T1000 (cell line): ENCODE measurements at regions not wholly inside any gene's neighbourhood (a gene's known extent, or its start where the extent isn't known, plus 50 kb on each side); places are given as distances from the start of the nearest gene placed in this dataset.
"Not testable (repeated sequence)": the region's sequence is repeated elsewhere in the genome, so short reads cannot be mapped to it uniquely, and the experiment has no call there.

Experiments
- DNase-seq: peaks from one replicate; lab custom pipeline; 2025; ENCODE audit warnings: mixed read lengths; lab: John Stamatoyannopoulos, UW

DNA sequence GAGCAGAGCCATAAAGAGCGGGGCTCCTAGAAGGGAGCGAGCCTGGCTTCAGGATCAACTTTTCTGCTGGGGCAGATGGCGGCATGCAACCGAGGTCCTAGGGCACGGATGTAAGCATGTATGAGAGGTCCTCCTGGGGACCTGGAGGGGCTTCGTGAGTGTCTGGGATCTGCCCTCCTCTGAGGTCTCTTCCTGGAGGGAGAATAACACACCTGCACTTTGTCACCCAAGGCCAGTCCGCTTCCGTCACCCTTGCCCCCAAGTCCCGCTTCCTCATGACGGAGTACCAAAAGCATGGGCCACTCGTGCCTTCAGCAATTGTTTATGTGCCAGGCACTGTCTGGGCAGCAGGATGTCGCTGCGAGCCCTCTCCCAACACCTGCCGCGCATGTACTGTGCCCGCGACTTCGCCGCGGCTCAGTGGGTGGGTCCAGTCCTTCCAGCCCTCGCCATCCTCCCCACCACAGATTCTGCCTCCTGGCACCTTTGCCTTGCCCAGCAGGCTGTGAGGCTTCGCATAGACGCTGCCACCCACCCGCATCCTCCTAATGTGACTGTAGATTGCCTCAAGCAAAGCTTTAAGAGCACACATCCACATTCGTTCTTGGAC is 60.0 kb upstream of the TMPRSS2 start:
- DNase-seq: no peak

DNA sequence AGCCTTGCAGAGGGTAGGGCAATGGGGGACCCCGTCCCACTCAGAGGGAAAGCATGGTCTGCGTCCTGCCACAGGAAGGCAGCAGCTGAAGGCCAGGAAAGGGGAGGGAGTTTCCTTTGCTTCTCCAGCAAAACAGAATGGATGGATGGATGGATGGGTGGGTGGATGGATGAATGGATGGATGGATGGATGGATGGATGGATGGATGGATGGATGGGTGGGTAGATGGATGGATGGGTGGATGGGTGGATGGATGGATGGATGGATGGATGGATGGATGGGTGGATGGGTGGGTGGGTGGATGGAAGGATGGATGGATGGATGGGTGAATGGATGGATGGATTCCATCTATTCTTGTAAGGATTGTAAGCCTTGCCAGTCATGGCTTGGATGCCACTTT is 59.3 kb upstream of the TMPRSS2 start:
- DNase-seq: not testable (repeated sequence)

DNA sequence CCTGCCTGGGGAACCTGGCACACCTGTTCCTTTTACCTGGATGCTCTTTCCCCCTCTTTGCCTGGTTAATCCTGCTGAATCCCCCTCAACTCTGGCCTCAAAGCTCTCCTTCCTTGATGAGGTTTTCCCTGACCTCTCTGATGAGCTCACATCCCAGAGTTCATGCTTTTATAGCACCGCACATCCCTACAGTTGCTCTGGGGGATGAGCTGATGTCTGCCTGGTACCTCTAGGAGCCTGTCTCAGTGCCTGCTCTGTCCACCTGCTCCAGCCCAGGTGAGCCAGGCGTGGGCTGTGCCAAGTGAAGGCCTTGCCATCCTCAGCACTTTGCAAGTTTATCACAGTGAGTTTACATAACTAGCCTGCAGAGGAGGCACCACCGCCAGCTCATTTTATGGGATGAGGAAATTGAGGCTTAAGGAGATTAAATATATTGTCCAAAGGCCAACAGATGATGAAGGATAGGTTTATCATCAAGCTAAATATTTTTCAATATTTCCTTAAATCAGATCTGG is 58.6 kb upstream of the TMPRSS2 start:
- DNase-seq: no peak

DNA sequence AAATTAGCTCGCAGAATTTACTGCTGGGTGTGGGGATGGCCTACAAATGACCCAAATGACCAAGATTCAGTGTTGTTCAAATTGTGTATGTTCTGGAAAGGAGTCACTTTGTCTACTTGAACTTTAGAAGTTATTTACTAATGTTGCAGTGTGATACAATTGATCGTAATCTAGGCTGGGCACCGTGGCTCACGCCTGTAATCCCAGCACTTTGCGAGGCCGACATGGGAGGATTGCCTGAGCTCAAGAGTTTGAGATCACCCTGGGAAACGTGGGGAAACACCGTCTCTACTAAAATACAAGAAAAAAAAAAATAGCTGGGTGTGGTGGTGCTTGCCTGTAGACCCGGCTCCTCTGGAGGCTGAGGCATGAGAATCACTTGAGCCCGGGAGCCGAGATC is 57.6 kb upstream of the TMPRSS2 start:
- DNase-seq: no peak

DNA sequence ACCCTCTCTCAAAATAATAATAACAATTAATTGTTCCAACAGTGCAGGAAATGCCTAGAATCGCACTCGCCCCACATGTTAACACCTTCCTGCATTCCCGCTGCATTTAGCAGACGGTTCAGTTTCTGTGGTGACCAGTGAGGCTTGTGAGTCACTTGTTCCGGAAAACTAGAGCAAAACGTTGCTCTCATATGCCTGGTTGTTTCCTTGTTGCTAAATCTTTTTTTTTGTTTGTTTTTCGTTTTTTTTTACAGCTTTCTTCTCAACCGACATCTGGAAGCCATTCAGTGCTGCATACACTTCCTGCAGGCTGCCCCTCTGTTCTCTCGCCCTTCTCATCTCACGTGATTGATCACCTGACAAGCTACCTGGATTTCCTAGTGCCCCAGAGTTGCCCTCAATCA is 56.9 kb upstream of the TMPRSS2 start:
- no peak for DNase-seq

DNA sequence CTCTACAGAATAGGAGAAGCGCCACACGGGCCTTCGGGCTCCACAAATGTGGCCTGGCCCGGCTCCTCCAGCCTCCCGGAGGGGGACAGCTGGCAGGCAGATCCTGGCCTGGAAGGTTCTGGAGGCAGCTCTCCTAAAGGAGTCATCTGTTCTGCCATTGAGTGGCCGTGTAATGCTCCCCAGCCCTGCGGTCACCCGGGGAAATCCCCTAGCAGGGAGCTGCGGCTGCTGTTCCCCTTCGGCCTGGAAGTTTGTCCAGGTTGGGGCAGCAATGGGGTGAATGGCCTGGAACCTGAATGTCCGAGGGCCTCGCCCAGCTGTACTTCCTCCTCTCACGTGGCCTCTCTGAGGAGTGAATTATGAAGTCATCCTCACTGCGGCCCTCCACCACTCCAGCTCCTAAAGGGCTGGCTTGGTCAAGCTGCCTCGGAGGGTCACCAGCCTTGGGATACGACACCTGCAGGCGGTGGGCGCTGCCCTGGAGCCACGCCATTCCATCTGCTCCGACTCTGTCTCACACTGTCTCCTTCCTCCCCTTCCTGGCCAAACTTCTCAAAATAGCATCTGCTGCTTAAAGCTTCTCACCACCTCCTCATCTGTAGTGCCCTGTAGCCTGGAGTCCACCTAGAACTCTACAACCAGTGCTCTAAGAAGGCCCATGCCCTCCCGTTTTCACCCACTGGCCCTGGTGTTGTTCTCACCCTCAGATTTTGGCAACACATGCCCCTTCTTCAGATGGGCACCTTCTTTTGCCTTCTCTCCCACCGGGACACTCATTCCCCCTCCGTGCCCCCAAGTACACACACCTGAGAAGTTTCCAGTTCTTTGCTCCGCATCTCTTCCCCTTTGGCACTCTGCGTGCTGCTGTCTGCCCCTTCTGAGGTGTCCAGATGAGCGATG is 54.4 kb upstream of the TMPRSS2 start:
- no peak for DNase-seq

DNA sequence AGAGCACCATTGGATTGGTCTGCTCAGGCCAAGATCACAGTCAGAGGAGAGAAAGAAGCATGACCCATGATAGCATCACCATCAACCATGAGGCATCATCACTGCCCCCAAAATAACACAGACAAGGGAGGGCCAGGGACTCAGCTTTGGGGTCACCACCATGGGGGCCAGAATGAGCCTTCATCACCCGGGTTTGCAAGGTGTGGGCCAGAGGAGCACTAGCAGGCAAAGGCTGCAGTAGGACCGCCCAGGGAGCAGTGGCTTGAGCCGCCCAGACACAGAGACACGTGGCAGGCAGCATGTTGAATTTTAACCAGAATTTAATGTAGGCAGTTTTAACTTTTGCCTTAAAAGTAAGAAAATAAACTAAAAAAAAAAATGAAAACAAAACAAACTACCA is 53.7 kb upstream of the TMPRSS2 start:
- DNase-seq: no peak

DNA sequence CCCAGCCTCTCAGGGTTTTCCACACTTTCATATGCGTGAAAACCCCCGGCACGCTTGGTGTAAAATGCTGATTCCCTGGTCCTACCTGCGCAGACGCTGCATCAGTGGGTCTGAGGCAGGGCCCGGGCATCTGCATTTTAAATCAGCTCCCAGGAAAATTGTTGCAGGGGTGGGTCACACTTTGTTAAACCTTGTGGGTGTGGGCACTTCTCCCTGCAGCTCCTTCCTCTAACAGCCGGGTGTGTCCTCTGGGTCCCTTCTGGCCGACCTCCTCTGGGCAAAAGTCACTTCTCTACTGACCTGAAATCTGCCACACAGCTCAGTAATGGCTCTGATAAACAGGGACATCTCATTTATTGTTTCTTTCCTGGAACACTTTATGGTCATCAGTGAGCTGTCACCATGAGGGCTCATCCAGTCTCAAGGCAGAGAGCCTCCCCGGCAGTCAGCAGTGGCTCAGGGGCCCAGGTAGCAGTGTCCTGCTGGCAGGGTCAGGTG is 52.8 kb upstream of the TMPRSS2 start:
- DNase-seq: no peak

DNA sequence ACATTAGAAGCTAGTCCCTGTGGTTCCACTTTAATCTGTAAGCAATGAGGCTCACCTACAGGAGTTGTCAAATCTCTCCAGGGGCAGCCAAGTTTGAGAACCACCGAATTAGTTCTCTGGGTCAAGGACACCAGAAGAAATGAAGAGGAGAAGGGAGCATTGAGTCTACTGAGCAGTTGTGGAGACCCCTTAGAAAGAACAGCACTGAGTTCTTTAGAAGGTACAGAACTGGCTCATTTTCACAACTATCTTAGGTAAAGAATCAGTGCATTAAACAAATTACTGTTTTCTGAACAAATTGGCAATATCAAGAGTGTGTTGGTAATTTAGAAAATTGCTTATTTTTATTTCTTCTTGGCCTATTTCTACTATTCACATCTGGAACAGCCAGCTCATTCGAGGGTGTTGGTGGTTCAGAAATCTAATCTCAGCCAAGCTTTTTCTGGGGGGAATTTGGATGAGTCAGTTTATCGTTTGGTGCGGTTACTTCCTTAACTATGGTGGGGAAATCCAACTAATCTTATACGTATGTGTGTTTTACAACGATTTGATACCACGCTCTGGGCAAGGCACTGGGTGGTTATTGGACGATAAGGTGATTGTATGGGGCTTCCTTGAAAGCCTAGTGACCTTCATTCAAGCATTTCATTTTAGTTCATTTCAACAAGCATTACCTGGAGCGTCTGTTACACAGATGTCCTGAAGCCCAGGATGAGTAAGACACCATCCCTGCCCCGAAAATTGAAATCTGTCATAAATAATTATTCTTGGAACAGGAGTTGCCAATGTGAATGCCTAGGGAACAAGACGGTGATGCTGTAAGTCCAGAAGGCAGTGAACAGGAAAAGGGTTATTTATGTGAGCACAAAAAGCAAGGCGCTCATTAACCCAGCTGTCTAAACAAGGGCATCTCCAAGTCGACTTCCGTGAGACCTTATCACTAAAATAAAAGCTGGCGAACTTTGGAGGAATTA is 52.0 kb upstream of the TMPRSS2 start:
- no peak for DNase-seq

DNA sequence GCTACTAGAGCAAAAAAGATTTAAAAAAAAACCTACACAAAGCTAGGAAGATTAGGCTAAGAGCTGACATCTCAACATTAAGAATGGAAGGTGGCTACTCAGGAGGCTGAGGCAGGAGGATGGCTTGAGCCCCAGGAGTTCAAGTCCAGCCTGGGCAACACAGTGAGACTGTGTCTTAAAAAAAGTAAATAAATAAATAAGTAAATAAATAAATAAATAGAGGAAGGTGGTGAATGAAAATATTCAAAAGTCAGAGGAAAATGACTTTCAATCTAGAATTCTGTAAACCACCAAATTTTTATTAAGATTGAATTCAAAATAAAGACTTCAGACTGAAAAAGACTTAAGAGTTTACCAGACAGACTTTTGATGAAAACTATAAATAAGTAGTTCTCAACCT is 50.9 kb upstream of the TMPRSS2 start:
- DNase-seq: no peak

DNA sequence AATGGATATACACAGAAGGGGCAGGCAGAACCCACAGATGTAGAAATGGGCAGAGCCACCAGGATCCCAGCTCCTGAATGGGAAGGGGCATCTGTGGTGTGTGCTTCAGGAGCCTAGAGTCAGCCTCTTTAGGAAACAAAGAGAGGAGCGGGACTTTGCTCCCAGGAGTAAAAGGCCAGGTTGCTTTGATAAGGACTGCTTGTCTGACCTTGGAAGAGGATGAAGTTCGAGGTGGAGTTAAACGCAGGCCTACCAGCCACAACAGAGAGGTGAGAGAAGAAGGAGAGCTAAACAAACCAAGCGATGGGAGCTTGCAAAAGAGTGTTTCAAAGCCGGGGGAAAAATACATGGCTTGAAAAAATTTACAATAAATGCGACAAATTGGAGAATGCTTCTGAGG is 49.9 kb upstream of the TMPRSS2 start:
- no peak for DNase-seq
